SK-N-SH (cell line): ENCODE measurements at regions not wholly inside any gene's neighbourhood (a gene's known extent, or its start where the extent isn't known, plus 50 kb on each side); places are given as distances from the start of the nearest gene placed in this dataset.

Experiments used
- GABPA ChIP-seq: IDR thresholded peaks from 2 replicates; pipeline ENCODE4 v1.4.0; 2012; ENCODE audit warnings: low read depth, mild to moderate bottlenecking
- TAF1 ChIP-seq: IDR thresholded peaks from 2 replicates; pipeline ENCODE4 v1.6.1; 2012; ENCODE audit warnings: low read depth, mild to moderate bottlenecking, low read length, moderate library complexity, borderline replicate concordance
- TF ChIP-seq, protein P1 (sequence below): fragments of 200-600 bp; sonication (generic); IDR thresholded peaks from 2 replicates; pipeline ENCODE4 v1.6.1; 2017; ENCODE audit warnings: antibody characterized with exemption, mild to moderate bottlenecking, moderate library complexity
- TF ChIP-seq, protein P2 (sequence below): IDR thresholded peaks from 2 replicates; pipeline ENCODE4 v1.4.0; 2012; ENCODE audit warnings: low read depth
- TF ChIP-seq, protein P3 (sequence below): fragments of 150-350 bp; IDR thresholded peaks from 2 replicates; pipeline ENCODE4 v1.6.1; 2017; ENCODE audit warnings: antibody characterized with exemption, low read length, low read depth, borderline replicate concordance

DNA sequence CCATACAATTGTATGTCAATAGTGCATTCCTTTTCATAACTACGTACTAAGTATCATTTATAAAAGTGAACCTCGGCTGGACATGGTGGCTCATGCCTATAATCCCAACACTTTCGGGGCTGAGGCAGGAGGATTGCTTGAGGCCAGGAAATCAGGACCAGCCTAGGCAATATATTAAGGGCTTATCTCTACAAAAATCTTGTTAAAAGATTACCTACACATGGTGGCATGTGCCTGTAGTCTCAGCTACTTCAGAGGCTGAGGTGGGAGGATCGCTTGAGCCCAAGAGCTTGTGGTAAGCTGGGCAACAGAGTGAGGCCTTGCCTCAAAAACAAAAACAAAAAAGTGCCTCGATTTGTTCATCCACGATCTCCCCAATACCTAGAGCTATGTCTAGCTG, 449.7 kb upstream of the SULF2 start:
- TF ChIP-seq, protein P1, sequence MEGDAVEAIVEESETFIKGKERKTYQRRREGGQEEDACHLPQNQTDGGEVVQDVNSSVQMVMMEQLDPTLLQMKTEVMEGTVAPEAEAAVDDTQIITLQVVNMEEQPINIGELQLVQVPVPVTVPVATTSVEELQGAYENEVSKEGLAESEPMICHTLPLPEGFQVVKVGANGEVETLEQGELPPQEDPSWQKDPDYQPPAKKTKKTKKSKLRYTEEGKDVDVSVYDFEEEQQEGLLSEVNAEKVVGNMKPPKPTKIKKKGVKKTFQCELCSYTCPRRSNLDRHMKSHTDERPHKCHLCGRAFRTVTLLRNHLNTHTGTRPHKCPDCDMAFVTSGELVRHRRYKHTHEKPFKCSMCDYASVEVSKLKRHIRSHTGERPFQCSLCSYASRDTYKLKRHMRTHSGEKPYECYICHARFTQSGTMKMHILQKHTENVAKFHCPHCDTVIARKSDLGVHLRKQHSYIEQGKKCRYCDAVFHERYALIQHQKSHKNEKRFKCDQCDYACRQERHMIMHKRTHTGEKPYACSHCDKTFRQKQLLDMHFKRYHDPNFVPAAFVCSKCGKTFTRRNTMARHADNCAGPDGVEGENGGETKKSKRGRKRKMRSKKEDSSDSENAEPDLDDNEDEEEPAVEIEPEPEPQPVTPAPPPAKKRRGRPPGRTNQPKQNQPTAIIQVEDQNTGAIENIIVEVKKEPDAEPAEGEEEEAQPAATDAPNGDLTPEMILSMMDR = no peak
- TF ChIP-seq, protein P2, sequence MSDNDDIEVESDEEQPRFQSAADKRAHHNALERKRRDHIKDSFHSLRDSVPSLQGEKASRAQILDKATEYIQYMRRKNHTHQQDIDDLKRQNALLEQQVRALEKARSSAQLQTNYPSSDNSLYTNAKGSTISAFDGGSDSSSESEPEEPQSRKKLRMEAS = no peak
- TF ChIP-seq, protein P3, sequence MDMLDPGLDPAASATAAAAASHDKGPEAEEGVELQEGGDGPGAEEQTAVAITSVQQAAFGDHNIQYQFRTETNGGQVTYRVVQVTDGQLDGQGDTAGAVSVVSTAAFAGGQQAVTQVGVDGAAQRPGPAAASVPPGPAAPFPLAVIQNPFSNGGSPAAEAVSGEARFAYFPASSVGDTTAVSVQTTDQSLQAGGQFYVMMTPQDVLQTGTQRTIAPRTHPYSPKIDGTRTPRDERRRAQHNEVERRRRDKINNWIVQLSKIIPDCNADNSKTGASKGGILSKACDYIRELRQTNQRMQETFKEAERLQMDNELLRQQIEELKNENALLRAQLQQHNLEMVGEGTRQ = no peak
- no peak for TF ChIP-seq TAF1
- no peak for TF ChIP-seq GABPA
